CD4-positive, alpha-beta T cell treated with Interleukin-1 beta for 1 hour (primary cell): ENCODE measurements at regions not wholly inside any gene's neighbourhood (a gene's known extent, or its start where the extent isn't known, plus 50 kb on each side); places are given as distances from the start of the nearest gene placed in this dataset.

Experiments used
- DNase-seq, 2 donors: peaks; one replicate each; pipeline ENCODE4 v3.0.0-alpha.2; 2020 to 2022

GRCh38 chr5:57332361-57332760, 150.2 kb downstream of the ACTBL2 start:
- no peak for DNase-seq

GRCh38 chr5:57327561-57328367, 153.9 kb downstream of the GPBP1 start:
- no peak for DNase-seq

GRCh38 chr5:57325678-57326397, 152.0 kb downstream of the GPBP1 start:
- DNase-seq, result no peak

- no peak for DNase-seq
Observed at GRCh38 chr5:57324861-57325260, 151.0 kb downstream of the GPBP1 start.

GRCh38 chr5:57324181-57324580, 150.3 kb downstream of the GPBP1 start:
- no peak for DNase-seq

GRCh38 chr5:57320582-57320981, 146.7 kb downstream of the GPBP1 start:
- no peak for DNase-seq

GRCh38 chr5:57319628-57320027, 145.8 kb downstream of the GPBP1 start:
- no peak for DNase-seq

GRCh38 chr5:57318251-57318650, 144.4 kb downstream of the GPBP1 start:
- DNase-seq, result no peak

GRCh38 chr5:57317341-57317740, 143.5 kb downstream of the GPBP1 start:
- DNase-seq, result no peak

- DNase-seq, result no peak
Observed at GRCh38 chr5:57316798-57317327, 143.0 kb downstream of the GPBP1 start.

- DNase-seq, result no peak
Observed at GRCh38 chr5:57315941-57316340, 142.1 kb downstream of the GPBP1 start.
